ENCODE measurements at regions not wholly inside any gene's neighbourhood (a gene's known extent, or its start where the extent isn't known, plus 50 kb on each side); places are given as distances from the start of the nearest gene placed in this dataset.

DNA sequence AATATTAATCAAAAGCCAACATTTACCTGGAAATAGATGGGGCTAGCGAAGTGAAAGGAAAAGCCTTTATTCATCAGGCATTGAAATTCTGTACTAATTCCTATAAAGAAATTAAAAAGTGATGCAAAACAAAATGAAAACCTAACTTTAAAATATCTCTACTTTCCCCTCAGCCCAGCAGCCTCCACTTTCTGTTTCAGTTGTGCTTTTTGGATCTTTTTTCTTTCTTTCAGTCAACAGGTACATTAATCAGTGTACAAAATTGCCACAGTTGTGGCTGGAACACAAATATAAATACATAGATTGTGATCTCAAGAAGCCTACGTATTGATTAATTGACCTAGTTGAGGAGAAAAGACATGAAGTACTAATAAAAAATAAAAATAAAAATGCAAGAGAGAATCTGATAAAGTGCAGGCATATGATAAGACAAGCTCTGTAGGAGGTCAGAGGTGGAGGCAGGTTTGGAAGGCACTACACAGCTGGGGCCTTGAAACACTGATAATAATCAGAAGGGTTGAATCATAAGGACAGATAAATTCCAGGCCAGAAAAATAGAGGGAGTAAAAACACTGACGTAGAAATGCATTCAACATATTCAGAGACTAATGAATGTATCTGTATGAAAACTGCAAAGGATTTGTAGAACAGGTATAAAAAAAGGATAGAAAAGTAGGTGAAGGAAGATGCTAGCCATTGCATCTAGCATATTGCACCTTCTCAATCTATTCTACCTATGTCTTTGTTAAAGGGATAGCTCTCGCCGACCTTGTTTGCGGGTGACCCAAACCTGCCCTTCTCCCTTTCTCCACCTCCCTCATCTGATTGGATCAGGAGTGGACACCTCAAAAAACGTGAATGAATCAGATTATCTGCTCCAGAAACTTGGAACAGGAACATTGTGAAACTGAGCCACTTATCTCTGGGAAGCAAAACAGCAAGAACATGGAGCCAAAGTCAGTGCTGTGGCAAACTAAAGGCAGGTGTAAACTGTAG, 607.8 kb upstream of the ADGRL2 start:
- no peak for DNase-seq
- no peak overlapping the region for H3K27ac ChIP-seq
- intact Hi-C loops (cut with DNase I; ENCODE audit: low total_unique reads) = no loop called here

DNA sequence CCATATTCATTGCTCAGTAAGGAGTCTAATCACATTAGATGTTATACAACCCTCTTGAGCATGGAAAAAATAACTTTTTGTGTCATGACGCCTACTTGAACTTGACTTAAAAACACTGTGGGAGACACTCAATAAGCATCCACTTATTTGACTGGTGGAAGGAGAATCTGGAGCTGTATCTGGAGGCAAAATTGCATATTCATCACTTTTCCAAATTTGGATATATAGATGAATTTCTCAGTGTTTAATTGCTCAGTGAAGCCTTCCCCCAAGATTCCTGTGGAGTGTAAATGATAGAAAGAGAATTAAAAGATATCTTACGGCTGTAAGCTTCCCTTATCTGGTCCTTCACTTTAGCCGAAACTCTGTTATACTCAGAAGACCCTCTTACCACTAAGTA, 610.7 kb upstream of the ADGRL2 start:
- no peaks in the 10 kb centered on the region for H3K9me3 ChIP-seq
- no peak for DNase-seq
- no peaks in the 10 kb centered on the region for H3K4me1 ChIP-seq
- no peak overlapping the region for H3K4me3 ChIP-seq
- WGBS, 5 donors = 89 to 95% (median 93%) methylated on average over 3 of the region's 3 CpGs
- H3K36me3 ChIP-seq = no peaks in the 10 kb centered on the region
- no peaks in the 10 kb centered on the region for H3K27me3 ChIP-seq (replicated peaks in 1 of 7)
- H3K27ac ChIP-seq = no peak overlapping the region
- intact Hi-C loops (cut with DNase I; ENCODE audit: low total_unique reads) = no loop called here
- TF ChIP-seq POLR2A (IDR thresholded peaks at IDR 0.05) = no peak

More for the DNA sequence above, 607.8 kb upstream of the ADGRL2 start:
- Histone ChIP-seq H3K4me1 (no peaks in the 10 kb centered on the region), H3K36me3 (no peaks in the 10 kb centered on the region), H3K27me3 (replicated peaks in 1 of 7) (no peaks in the 10 kb centered on the region), H3K9me3 (no peaks in the 10 kb centered on the region), H3K4me3 (no peak overlapping the region)
- 72 to 80% (median 76%) methylated on average over 7 of the region's 7 CpGs for WGBS, 5 donors
- TF ChIP-seq POLR2AphosphoS5 (IDR thresholded peaks at IDR 0.05) = no peak
- TF ChIP-seq CTCF (IDR thresholded peaks at IDR 0.05 in 8 of 11, conservative IDR thresholded peaks at IDR 0.05 in 3 of 11) = no peak
- TF ChIP-seq POLR2A (IDR thresholded peaks at IDR 0.05) = no peak

- Histone ChIP-seq H3K27ac (no peak overlapping the region), H3K9me3 (peaks cover 0 to under 1% (median 0%) of the 10 kb centered on the region in 8 donors), H3K4me3 (no peak overlapping the region), H3K27me3 (replicated peaks in 1 of 7) (no peaks in the 10 kb centered on the region), H3K4me1 (no peaks in the 10 kb centered on the region), H3K36me3 (no peaks in the 10 kb centered on the region)
- no peak for DNase-seq
- intact Hi-C loops (cut with DNase I; ENCODE audit: low total_unique reads) = no loop called here
- no peak for TF ChIP-seq CTCF (IDR thresholded peaks at IDR 0.05 in 8 of 11, conservative IDR thresholded peaks at IDR 0.05 in 3 of 11)
- TF ChIP-seq POLR2A (IDR thresholded peaks at IDR 0.05) = no peak
- TF ChIP-seq POLR2AphosphoS5 (IDR thresholded peaks at IDR 0.05) = no peak
- 68 to 93% (median 81%) methylated on average over 1 of the region's 1 CpG for whole genome bisulfite sequencing, 5 donors
These were observed 613.1 kb upstream of the ADGRL2 start for GRCh38 chr1:81187635-81188034.

- no peaks in the 10 kb centered on the region for H3K27me3 ChIP-seq (replicated peaks in 1 of 7)
- H3K4me1 ChIP-seq = no peaks in the 10 kb centered on the region
- whole genome bisulfite sequencing, 5 donors = 88 to 99% (median 92%) methylated on average over 2 of the region's 2 CpGs
- peaks cover 0 to 4% (median 0%) of the 10 kb centered on the region in 8 donors for H3K9me3 ChIP-seq
- intact Hi-C loops (cut with DNase I; ENCODE audit: low total_unique reads) = no loop called here
- no peak overlapping the region for H3K27ac ChIP-seq
- H3K4me3 ChIP-seq = no peak overlapping the region
- H3K36me3 ChIP-seq = no peaks in the 10 kb centered on the region
- TF ChIP-seq CTCF (IDR thresholded peaks at IDR 0.05 in 8 of 11, conservative IDR thresholded peaks at IDR 0.05 in 3 of 11) = no peak
- DNase-seq = no peak
These were observed 614.5 kb upstream of the ADGRL2 start for GRCh38 chr1:81186261-81186660.
